ENCODE measurements at regions not wholly inside any gene's neighbourhood (a gene's known extent, or its start where the extent isn't known, plus 50 kb on each side); places are given as distances from the start of the nearest gene placed in this dataset.

DNA sequence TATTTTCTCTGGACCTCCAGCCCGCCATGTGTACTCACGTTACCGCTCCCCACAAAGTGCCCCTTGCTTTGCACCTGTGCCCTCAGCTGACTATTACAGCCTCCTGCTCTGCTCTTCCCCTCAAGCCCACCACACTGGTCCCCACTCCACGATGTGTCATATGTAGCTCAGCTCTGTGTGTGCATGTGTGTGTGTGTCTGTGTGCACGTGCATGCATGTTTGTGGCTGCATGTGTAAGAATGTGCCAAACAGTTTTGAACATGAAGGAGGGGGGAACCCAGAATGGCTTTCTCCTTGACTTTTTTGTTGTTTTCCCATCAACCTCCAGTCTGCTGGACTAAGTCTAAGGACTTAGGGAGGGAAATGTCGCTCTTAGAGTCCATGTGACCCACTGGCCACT, 54.8 kb upstream of the BTRC start:
- no peak for DNase-seq (ENCODE audit: low spot score)

DNA sequence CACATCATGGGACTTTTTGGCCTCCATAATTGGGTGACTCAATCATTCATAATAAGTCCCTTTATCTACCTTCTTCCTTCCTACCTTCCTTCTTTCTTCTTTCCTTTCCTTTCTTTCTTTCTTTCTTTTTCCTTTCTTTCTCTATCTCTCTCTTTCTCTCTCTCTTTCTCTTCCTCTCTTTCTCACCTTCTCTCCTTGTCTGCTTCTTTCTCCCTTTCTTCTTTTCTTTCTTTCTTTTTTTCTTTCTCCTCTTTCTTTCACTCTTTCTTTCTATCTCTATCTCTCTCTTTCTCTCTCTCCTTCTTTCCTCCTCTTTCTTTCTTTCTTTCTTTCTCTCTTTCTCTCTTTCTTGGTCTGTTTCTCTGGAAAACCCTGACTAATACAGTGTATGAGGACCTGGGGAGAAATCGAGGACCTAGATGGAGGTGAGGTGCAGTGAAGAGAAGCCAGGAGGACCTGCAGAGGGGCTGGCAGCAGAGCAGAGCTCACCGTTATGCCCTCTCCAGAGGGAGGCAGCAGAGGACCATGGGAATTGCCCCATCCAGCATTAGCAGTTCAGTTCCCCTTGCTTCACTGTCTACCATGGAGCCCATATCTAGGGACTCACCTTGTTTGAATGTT, 52.7 kb upstream of the BTRC start:
- no peak for DNase-seq (ENCODE audit: low spot score)

- DNase-seq (ENCODE audit: low spot score), result no peak
These were observed 50.8 kb upstream of the BTRC start for GRCh38 chr10:101303087-101303703.

Data from globus pallidus (tissue), 1 donor.